Neural cell (in vitro differentiated cells): ENCODE measurements at regions not wholly inside any gene's neighbourhood (a gene's known extent, or its start where the extent isn't known, plus 50 kb on each side); places are given as distances from the start of the nearest gene placed in this dataset.

Source experiments
- H2AFZ ChIP-seq: fragments of 200-600, 300-800 bp; sonication (generic), shearing (Covaris generic); 2 replicates; pipeline ENCODE4 v1.6.0; 2014; ENCODE audit warnings: low read depth, mild to moderate bottlenecking, antibody characterized with exemption, low read length, moderate library complexity
- H3F3A ChIP-seq: fragments of 200-600 bp; shearing (Covaris generic); 2 replicates; pipeline ENCODE4 v1.6.1; 2016; ENCODE audit warnings: mild to moderate bottlenecking, moderate library complexity, mixed read lengths, antibody characterized with exemption, low read length; ENCODE audit not compliant: insufficient read depth, poor library complexity, severe bottlenecking
- H3K27ac ChIP-seq: fragments of 200-600, 300-800 bp; sonication (generic), shearing (Covaris generic); 2 replicates; pipeline ENCODE4 v1.5.1; 2014; ENCODE audit warnings: mild to moderate bottlenecking, low read length, moderate library complexity
- H3K27me3 ChIP-seq: fragments of 300-800, 200-600 bp; sonication (generic), shearing (Covaris generic); 2 replicates; pipeline ENCODE4 v1.6.0; 2014; ENCODE audit warnings: mild to moderate bottlenecking, low read depth, low read length, moderate library complexity; ENCODE audit not compliant: insufficient read depth
- H3K36me3 ChIP-seq: fragments of 300-800, 200-600 bp; sonication (generic), shearing (Covaris generic); 2 replicates; pipeline ENCODE4 v1.5.1; 2014; ENCODE audit warnings: mild to moderate bottlenecking, antibody characterized with exemption, low read length, moderate library complexity; ENCODE audit not compliant: insufficient read depth
- H3K4me2 ChIP-seq: fragments of 300-800, 200-600 bp; sonication (generic), shearing (Covaris generic); 2 replicates; pipeline ENCODE4 v1.6.0; 2014; ENCODE audit warnings: mild to moderate bottlenecking, low read length
- H3K4me3 ChIP-seq: fragments of 300-800, 200-600 bp; sonication (generic), shearing (Covaris generic); 2 replicates; pipeline ENCODE4 v1.5.1; 2014; ENCODE audit warnings: mild to moderate bottlenecking, low read length, moderate library complexity
- H3K79me2 ChIP-seq: fragments of 200-600 bp; shearing (Covaris generic); replicated peaks from 2 replicates; pipeline ENCODE4 v1.6.0; 2014; ENCODE audit warnings: mild to moderate bottlenecking, low read length, moderate library complexity; ENCODE audit not compliant: insufficient read depth
- H3K9ac ChIP-seq: fragments of 300-800, 200-600 bp; sonication (generic), shearing (Covaris generic); 2 replicates; pipeline ENCODE4 v1.6.1; 2016; ENCODE audit warnings: mild to moderate bottlenecking, low read length, mixed read lengths
- H3K9me2 ChIP-seq: fragments of 200-600 bp; shearing (Covaris generic); 2 replicates; pipeline ENCODE4 v1.6.1; 2016; ENCODE audit warnings: mild to moderate bottlenecking, low read length, mixed read lengths; ENCODE audit not compliant: insufficient read depth
- H3K9me3 ChIP-seq: fragments of 200-600, 300-800 bp; sonication (generic), shearing (Covaris generic); 2 replicates; pipeline ENCODE4 v1.6.1; 2016; ENCODE audit warnings: mild to moderate bottlenecking, mixed run types, low read length, moderate library complexity, mixed read lengths
- H4K20me1 ChIP-seq: fragments of 200-600 bp; shearing (Covaris generic); 2 replicates; pipeline ENCODE4 v1.6.1; 2016; ENCODE audit warnings: mild to moderate bottlenecking, mixed run types; ENCODE audit not compliant: insufficient read depth
- EP300 ChIP-seq: fragments of 450-650 bp; conservative IDR thresholded peaks from 2 replicates; pipeline ENCODE4 v1.6.1; 2014; ENCODE audit warnings: antibody characterized with exemption, mild to moderate bottlenecking, moderate library complexity; ENCODE audit not compliant: poor library complexity, severe bottlenecking
- EZH2 ChIP-seq: fragments of 200-600, 300-800 bp; shearing (Covaris generic), sonication (generic); IDR thresholded peaks from 2 replicates; pipeline ENCODE4 v1.6.1; 2014; ENCODE audit warnings: antibody characterized with exemption, low read length, borderline replicate concordance, mild to moderate bottlenecking; ENCODE audit not compliant: insufficient read depth, poor library complexity, severe bottlenecking
- MXI1 ChIP-seq: fragments of 450-650 bp; conservative IDR thresholded peaks from 2 replicates; pipeline ENCODE4 v1.6.1; 2014; ENCODE audit warnings: antibody characterized with exemption, mild to moderate bottlenecking; ENCODE audit not compliant: poor library complexity, severe bottlenecking
- POLR2AphosphoS5 ChIP-seq: IDR thresholded peaks from 2 replicates; pipeline ENCODE4 v1.6.1; 2012
- RAD21 ChIP-seq: fragments of 450-650 bp; conservative IDR thresholded peaks from 2 replicates; pipeline ENCODE4 v1.6.1; 2014; ENCODE audit warnings: antibody characterized with exemption, mild to moderate bottlenecking, moderate library complexity
- SMC3 ChIP-seq: fragments of 450-650 bp; conservative IDR thresholded peaks from 2 replicates; pipeline ENCODE4 v1.6.1; 2014; ENCODE audit warnings: antibody characterized with exemption, mild to moderate bottlenecking, moderate library complexity; ENCODE audit not compliant: poor library complexity
- TAF1 ChIP-seq: IDR thresholded peaks from 2 replicates; pipeline ENCODE4 v1.6.1; 2012; ENCODE audit warnings: low read depth
- TF ChIP-seq, protein P1 (sequence below): fragments of 450-650 bp; IDR thresholded peaks from 2 replicates; pipeline ENCODE4 v1.5.1; 2014; ENCODE audit warnings: antibody characterized with exemption, mild to moderate bottlenecking, moderate library complexity; ENCODE audit not compliant: poor library complexity, severe bottlenecking
- TF ChIP-seq, protein P2 (sequence below): IDR thresholded peaks from 2 replicates; pipeline ENCODE4 v1.6.1; 2012; ENCODE audit warnings: borderline replicate concordance

DNA sequence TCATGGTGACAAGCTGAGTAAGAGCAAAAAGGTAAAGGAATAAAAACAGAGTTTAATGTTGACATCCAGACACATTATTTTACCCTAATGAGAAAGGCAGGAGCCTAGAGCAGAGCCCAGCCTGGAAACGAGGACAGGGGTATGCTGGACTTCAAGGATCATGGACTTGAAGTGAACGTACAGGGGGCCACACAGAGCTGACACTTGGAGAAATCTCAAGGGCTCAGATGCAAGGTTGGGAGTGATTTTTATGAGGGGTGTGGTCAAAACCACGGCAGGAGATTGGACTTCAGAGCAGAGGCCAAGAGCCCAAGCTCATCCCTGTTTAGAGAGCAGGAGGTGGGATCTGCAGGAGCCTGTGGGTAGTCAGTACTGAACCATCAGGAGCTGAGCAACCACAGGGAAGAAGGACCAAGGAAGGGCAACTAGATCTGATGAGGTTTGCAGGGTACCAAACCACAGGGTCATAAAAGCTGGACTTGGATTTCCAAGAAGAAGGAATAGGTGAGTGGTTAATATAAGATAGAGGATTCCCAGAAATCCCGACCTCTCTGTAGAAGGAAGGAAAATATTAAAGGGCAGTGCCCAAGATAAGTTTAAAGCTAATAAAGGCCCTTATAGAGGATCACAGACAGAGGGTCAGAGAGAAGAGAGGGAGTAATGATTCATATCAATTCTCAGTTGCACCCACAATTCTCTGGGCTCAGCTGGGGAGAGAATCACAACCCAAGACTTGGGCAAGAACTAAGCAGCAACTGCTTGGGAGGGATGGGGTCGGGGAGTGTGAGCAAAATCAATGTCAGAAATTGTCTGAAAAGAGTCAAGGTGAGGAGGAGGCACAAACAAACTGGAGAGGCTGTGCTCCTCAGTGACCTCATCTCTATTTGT is 331.7 kb downstream of the SOX9 start:
- TF ChIP-seq POLR2AphosphoS5: no peak

GRCh38 chr17:72454342-72454741 is 333.5 kb downstream of the SOX9 start:
- H3K9ac ChIP-seq: no peak overlapping the region
- H3K4me2 ChIP-seq: no peak overlapping the region
- H3K4me3 ChIP-seq: no peak overlapping the region
- H3K27me3 ChIP-seq: no peaks in the 10 kb centered on the region
- no peaks in the 10 kb centered on the region for H3K9me2 ChIP-seq
- H3K9me3 ChIP-seq: no peaks in the 10 kb centered on the region
- no peaks in the 10 kb centered on the region for H3K36me3 ChIP-seq
- H3F3A ChIP-seq: no peaks in the 10 kb centered on the region
- H3K27ac ChIP-seq: no peak overlapping the region
- H2AFZ ChIP-seq: no peak overlapping the region
- H3K79me2 ChIP-seq: no peaks in the 10 kb centered on the region
- no peaks in the 10 kb centered on the region for H4K20me1 ChIP-seq
- TF ChIP-seq RAD21 (no peak), POLR2AphosphoS5 (no peak), MXI1 (no peak), TAF1 (no peak), EP300 (no peak), SMC3 (no peak), EZH2 (no peak)
- TF ChIP-seq, protein P1, sequence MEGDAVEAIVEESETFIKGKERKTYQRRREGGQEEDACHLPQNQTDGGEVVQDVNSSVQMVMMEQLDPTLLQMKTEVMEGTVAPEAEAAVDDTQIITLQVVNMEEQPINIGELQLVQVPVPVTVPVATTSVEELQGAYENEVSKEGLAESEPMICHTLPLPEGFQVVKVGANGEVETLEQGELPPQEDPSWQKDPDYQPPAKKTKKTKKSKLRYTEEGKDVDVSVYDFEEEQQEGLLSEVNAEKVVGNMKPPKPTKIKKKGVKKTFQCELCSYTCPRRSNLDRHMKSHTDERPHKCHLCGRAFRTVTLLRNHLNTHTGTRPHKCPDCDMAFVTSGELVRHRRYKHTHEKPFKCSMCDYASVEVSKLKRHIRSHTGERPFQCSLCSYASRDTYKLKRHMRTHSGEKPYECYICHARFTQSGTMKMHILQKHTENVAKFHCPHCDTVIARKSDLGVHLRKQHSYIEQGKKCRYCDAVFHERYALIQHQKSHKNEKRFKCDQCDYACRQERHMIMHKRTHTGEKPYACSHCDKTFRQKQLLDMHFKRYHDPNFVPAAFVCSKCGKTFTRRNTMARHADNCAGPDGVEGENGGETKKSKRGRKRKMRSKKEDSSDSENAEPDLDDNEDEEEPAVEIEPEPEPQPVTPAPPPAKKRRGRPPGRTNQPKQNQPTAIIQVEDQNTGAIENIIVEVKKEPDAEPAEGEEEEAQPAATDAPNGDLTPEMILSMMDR: no peak
- TF ChIP-seq, protein P2, sequence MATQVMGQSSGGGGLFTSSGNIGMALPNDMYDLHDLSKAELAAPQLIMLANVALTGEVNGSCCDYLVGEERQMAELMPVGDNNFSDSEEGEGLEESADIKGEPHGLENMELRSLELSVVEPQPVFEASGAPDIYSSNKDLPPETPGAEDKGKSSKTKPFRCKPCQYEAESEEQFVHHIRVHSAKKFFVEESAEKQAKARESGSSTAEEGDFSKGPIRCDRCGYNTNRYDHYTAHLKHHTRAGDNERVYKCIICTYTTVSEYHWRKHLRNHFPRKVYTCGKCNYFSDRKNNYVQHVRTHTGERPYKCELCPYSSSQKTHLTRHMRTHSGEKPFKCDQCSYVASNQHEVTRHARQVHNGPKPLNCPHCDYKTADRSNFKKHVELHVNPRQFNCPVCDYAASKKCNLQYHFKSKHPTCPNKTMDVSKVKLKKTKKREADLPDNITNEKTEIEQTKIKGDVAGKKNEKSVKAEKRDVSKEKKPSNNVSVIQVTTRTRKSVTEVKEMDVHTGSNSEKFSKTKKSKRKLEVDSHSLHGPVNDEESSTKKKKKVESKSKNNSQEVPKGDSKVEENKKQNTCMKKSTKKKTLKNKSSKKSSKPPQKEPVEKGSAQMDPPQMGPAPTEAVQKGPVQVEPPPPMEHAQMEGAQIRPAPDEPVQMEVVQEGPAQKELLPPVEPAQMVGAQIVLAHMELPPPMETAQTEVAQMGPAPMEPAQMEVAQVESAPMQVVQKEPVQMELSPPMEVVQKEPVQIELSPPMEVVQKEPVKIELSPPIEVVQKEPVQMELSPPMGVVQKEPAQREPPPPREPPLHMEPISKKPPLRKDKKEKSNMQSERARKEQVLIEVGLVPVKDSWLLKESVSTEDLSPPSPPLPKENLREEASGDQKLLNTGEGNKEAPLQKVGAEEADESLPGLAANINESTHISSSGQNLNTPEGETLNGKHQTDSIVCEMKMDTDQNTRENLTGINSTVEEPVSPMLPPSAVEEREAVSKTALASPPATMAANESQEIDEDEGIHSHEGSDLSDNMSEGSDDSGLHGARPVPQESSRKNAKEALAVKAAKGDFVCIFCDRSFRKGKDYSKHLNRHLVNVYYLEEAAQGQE: no peak

More for the DNA sequence above, 331.7 kb downstream of the SOX9 start:
- Histone ChIP-seq H2AFZ (no peak overlapping the region), H4K20me1 (no peaks in the 10 kb centered on the region), H3K79me2 (no peaks in the 10 kb centered on the region), H3K9me2 (no peaks in the 10 kb centered on the region), H3F3A (no peaks in the 10 kb centered on the region), H3K9ac (no peak overlapping the region), H3K4me3 (no peak overlapping the region), H3K4me2 (no peak overlapping the region), H3K36me3 (no peaks in the 10 kb centered on the region), H3K9me3 (no peaks in the 10 kb centered on the region), H3K27me3 (no peaks in the 10 kb centered on the region), H3K27ac (no peak overlapping the region)
